ENCODE measurements at regions not wholly inside any gene's neighbourhood (a gene's known extent, or its start where the extent isn't known, plus 50 kb on each side); places are given as distances from the start of the nearest gene placed in this dataset.

DNA sequence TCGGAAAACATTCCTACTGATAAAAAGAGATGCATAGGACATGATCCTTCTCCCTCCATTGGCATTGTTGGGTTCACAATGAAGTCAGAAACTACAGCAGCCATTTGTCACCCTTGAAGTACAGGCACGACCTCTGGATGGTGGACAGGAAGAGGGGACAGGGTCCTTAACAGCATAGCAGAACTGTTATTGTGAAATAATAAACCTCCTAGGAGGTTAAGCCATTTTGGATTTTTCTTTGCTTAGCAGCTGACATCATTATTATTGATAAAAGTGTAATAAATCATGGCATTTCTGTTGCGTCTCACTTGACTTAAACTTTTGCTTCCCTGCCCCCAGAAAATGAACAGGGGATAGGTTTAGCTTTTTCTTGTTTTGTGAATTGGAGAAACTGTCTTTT, 134.3 kb upstream of the SASH1 start:
- Histone ChIP-seq H3K4me1 (ENCODE audit: insufficient read depth, poor library complexity, severe bottlenecking) (no peaks in the 10 kb centered on the region), H3K27me3 (ENCODE audit: insufficient read depth, poor library complexity, severe bottlenecking) (no peaks in the 10 kb centered on the region), H3K4me3 (ENCODE audit: severe bottlenecking) (no peak overlapping the region), H3K9me3 (ENCODE audit: severe bottlenecking) (no peaks in the 10 kb centered on the region), H3K27ac (ENCODE audit: poor library complexity, severe bottlenecking) (no peak overlapping the region), H3K36me3 (ENCODE audit: low read depth) (no peaks in the 10 kb centered on the region)
- TF ChIP-seq, protein P1, sequence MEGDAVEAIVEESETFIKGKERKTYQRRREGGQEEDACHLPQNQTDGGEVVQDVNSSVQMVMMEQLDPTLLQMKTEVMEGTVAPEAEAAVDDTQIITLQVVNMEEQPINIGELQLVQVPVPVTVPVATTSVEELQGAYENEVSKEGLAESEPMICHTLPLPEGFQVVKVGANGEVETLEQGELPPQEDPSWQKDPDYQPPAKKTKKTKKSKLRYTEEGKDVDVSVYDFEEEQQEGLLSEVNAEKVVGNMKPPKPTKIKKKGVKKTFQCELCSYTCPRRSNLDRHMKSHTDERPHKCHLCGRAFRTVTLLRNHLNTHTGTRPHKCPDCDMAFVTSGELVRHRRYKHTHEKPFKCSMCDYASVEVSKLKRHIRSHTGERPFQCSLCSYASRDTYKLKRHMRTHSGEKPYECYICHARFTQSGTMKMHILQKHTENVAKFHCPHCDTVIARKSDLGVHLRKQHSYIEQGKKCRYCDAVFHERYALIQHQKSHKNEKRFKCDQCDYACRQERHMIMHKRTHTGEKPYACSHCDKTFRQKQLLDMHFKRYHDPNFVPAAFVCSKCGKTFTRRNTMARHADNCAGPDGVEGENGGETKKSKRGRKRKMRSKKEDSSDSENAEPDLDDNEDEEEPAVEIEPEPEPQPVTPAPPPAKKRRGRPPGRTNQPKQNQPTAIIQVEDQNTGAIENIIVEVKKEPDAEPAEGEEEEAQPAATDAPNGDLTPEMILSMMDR (IDR thresholded peaks at IDR 0.05; ENCODE audit: poor library complexity, severe bottlenecking): no peak
- ATAC-seq (ENCODE audit: low read depth): no peak
- DNase-seq (ENCODE audit: low spot score): no peak

DNA sequence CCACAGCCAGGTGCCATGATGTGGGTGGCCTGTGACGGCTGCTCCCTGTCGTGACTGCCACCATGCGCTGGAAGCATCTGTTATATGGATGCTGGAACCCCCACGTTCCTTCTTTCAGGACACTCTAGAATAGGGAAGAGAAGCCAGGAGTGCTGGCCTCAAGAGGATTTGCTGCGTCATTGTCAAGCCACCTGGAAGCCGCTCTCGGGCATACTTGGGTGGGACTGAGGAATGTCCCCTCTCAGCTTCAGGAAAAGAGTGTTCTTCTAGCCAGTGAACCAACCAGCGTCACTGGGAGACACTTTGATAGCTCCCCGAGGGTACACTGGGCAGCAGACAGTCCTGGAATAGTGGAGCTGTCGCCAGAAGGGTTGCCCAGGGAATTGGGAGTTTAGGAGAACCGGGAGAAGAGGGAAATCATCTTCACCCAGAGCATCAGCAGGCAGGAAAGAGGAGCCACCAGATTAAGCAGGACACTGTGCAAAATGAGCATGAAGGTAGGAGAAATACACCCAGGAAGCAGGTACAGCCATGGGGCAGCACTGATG, 130.8 kb upstream of the SASH1 start:
- Histone ChIP-seq H3K9me3 (ENCODE audit: severe bottlenecking) (no peaks in the 10 kb centered on the region), H3K27me3 (ENCODE audit: insufficient read depth, poor library complexity, severe bottlenecking) (no peaks in the 10 kb centered on the region), H3K27ac (ENCODE audit: poor library complexity, severe bottlenecking) (no peak overlapping the region), H3K4me3 (ENCODE audit: severe bottlenecking) (no peak overlapping the region), H3K36me3 (ENCODE audit: low read depth) (no peaks in the 10 kb centered on the region), H3K4me1 (ENCODE audit: insufficient read depth, poor library complexity, severe bottlenecking) (no peaks in the 10 kb centered on the region)
- TF ChIP-seq, protein P1 (IDR thresholded peaks at IDR 0.05; ENCODE audit: poor library complexity, severe bottlenecking): no peak
- DNase-seq (ENCODE audit: low spot score): no peak
- ATAC-seq (ENCODE audit: low read depth): no peak

DNA sequence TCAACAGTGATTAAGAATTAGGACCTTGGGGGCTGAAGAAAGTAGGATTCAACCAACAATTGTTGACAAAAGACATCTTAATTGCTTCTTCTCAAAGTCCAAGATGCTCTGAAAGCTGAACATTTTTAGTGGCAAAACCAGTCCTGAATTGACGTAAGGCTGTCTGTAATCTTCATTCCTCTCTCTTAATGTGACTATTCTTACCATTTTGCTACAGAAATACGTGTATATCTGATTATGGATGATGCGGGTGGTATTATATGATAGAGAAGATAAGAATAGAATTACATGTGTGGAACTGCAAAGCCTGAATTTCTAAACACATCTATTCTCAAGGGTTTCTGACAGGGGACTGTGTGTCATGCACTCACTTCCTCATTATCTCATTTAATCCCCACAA, 130.3 kb upstream of the SASH1 start:
- Histone ChIP-seq H3K27me3 (ENCODE audit: insufficient read depth, poor library complexity, severe bottlenecking) (no peaks in the 10 kb centered on the region), H3K4me1 (ENCODE audit: insufficient read depth, poor library complexity, severe bottlenecking) (no peaks in the 10 kb centered on the region), H3K27ac (ENCODE audit: poor library complexity, severe bottlenecking) (no peak overlapping the region), H3K9me3 (ENCODE audit: severe bottlenecking) (no peaks in the 10 kb centered on the region), H3K36me3 (ENCODE audit: low read depth) (no peaks in the 10 kb centered on the region), H3K4me3 (ENCODE audit: severe bottlenecking) (no peak overlapping the region)
- DNase-seq (ENCODE audit: low spot score) (no peak), ATAC-seq (ENCODE audit: low read depth) (no peak)
- TF ChIP-seq, protein P1 (IDR thresholded peaks at IDR 0.05; ENCODE audit: poor library complexity, severe bottlenecking): no peak

- no peak overlapping the region for H3K4me3 ChIP-seq (ENCODE audit: severe bottlenecking)
- H3K27ac ChIP-seq (ENCODE audit: poor library complexity, severe bottlenecking): no peak overlapping the region
- no peaks in the 10 kb centered on the region for H3K9me3 ChIP-seq (ENCODE audit: severe bottlenecking)
- ATAC-seq (ENCODE audit: low read depth) (no peak), DNase-seq (ENCODE audit: low spot score) (no peak)
- H3K36me3 ChIP-seq (ENCODE audit: low read depth): no peaks in the 10 kb centered on the region
- H3K27me3 ChIP-seq (ENCODE audit: insufficient read depth, poor library complexity, severe bottlenecking): no peaks in the 10 kb centered on the region
- no peaks in the 10 kb centered on the region for H3K4me1 ChIP-seq (ENCODE audit: insufficient read depth, poor library complexity, severe bottlenecking)
- TF ChIP-seq, protein P1 (IDR thresholded peaks at IDR 0.05; ENCODE audit: poor library complexity, severe bottlenecking): no peak
These were observed 129.3 kb upstream of the SASH1 start for GRCh38 chr6:148213366-148213765.

- no peak for DNase-seq (ENCODE audit: low spot score)
- H3K27me3 ChIP-seq (ENCODE audit: insufficient read depth, poor library complexity, severe bottlenecking): no peaks in the 10 kb centered on the region
- H3K4me1 ChIP-seq (ENCODE audit: insufficient read depth, poor library complexity, severe bottlenecking): no peaks in the 10 kb centered on the region
- TF ChIP-seq, protein P1 (IDR thresholded peaks at IDR 0.05; ENCODE audit: poor library complexity, severe bottlenecking): no peak
- ATAC-seq (ENCODE audit: low read depth): no peak
- H3K4me3 ChIP-seq (ENCODE audit: severe bottlenecking): no peak overlapping the region
- H3K36me3 ChIP-seq (ENCODE audit: low read depth): no peaks in the 10 kb centered on the region
- no peak overlapping the region for H3K27ac ChIP-seq (ENCODE audit: poor library complexity, severe bottlenecking)
- no peaks in the 10 kb centered on the region for H3K9me3 ChIP-seq (ENCODE audit: severe bottlenecking)
These were observed 128.0 kb upstream of the SASH1 start for GRCh38 chr6:148214667-148215066.

Data from RWPE2 (cell line).